GM12872 (cell line): ENCODE measurements at regions not wholly inside any gene's neighbourhood (a gene's known extent, or its start where the extent isn't known, plus 50 kb on each side); places are given as distances from the start of the nearest gene placed in this dataset.

Experiments used
- CTCF ChIP-seq: IDR thresholded peaks from 3 replicates; pipeline ENCODE4 v1.5.1; 2011; ENCODE audit warnings: low read depth, mild to moderate bottlenecking, low read length, moderate library complexity; ENCODE audit not compliant: insufficient read depth

GRCh38 chr4:24108567-24108966 lies 218.7 kb upstream of the PPARGC1A start:
- TF ChIP-seq CTCF = no peak

GRCh38 chr4:24105327-24106038 lies 215.6 kb upstream of the PPARGC1A start:
- no peak for TF ChIP-seq CTCF

GRCh38 chr4:24104158-24104565 lies 214.3 kb upstream of the PPARGC1A start:
- no peak for TF ChIP-seq CTCF

- no peak for TF ChIP-seq CTCF
Observed at GRCh38 chr4:24103434-24104157, 213.7 kb upstream of the PPARGC1A start.

GRCh38 chr4:24102621-24103020 lies 212.8 kb upstream of the PPARGC1A start:
- no peak for TF ChIP-seq CTCF

GRCh38 chr4:24096603-24097002 lies 206.8 kb upstream of the PPARGC1A start:
- no peak for TF ChIP-seq CTCF

GRCh38 chr4:24094726-24095125 lies 204.9 kb upstream of the PPARGC1A start:
- no peak for TF ChIP-seq CTCF
